GM12872 (cell line): ENCODE measurements at regions not wholly inside any gene's neighbourhood (a gene's known extent, or its start where the extent isn't known, plus 50 kb on each side); places are given as distances from the start of the nearest gene placed in this dataset.

Experiments used
- CTCF ChIP-seq: IDR thresholded peaks from 3 replicates; pipeline ENCODE4 v1.5.1; 2011; ENCODE audit warnings: low read depth, mild to moderate bottlenecking, low read length, moderate library complexity; ENCODE audit not compliant: insufficient read depth

GRCh38 chr11:112810951-112811350, 150.3 kb upstream of the NCAM1 start:
- TF ChIP-seq CTCF = no peak

GRCh38 chr11:112811783-112812182, 149.4 kb upstream of the NCAM1 start:
- no peak for TF ChIP-seq CTCF

- no peak for TF ChIP-seq CTCF
These were observed 148.5 kb upstream of the NCAM1 start for GRCh38 chr11:112812729-112813128.

GRCh38 chr11:112814168-112814567, 147.1 kb upstream of the NCAM1 start:
- TF ChIP-seq CTCF = no peak

- TF ChIP-seq CTCF = no peak
These were observed 143.8 kb upstream of the NCAM1 start for GRCh38 chr11:112817376-112817775.

- TF ChIP-seq CTCF = no peak
These were observed 138.5 kb upstream of the NCAM1 start for GRCh38 chr11:112822478-112823274.

GRCh38 chr11:112826026-112826425, 135.2 kb upstream of the NCAM1 start:
- TF ChIP-seq CTCF = no peak

- TF ChIP-seq CTCF = no peak
These were observed 134.4 kb upstream of the NCAM1 start for GRCh38 chr11:112826788-112827187.
